ENCODE measurements at regions not wholly inside any gene's neighbourhood (a gene's known extent, or its start where the extent isn't known, plus 50 kb on each side); places are given as distances from the start of the nearest gene placed in this dataset.

- DNase-seq: no peak
- intact Hi-C loops (cut with DNase I, micrococcal nuclease): no loop called here
- no peak for ATAC-seq
These were observed 53.9 kb upstream of the GALNTL6 start for GRCh38 chr4:171759274-171759673.

GRCh38 chr4:171751538-171751937, 61.7 kb upstream of the GALNTL6 start:
- no peak for ATAC-seq
- no peak for DNase-seq
- intact Hi-C loops (cut with DNase I, micrococcal nuclease): no loop called here

DNA sequence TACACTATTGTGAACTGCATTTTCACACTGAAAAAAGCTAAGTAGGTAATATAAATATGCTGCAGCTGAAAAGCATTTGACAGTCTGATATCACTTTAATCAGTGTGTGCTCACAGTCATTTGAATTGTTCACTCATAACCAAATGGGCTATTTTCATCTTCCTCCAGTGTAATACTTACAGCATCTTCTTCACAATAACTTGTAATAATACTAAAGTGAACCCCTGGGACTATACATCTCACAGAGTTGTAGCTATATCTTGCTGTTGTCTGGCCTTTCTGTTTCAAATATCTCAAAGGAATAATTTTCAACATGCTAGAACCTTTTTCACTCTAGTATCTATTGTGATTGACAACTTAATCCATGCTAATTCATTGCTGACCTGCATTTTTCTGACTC, 66.8 kb upstream of the GALNTL6 start:
- intact Hi-C loops (cut with DNase I, micrococcal nuclease): no loop called here
- DNase-seq: no peak
- ATAC-seq: no peak

DNA sequence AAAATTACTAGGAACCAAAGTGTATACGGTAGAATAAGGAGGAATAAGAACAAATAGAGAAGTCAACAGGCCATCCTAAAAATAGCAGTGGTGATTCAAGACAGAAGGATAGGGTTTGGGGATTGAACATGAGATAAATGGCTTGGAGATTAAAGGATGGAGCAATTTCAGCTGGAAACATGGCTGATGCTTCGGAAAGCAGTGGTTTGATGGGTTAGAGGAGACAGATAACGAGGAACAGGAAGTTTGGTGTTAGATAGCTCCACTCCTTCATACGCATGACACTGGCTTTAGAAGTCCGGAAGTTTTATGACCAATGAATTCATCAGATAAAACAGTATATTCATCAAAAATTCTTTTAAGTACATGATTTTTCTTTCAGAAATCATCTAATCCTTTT, 70.8 kb upstream of the GALNTL6 start:
- no peak for ATAC-seq
- intact Hi-C loops (cut with DNase I, micrococcal nuclease): no loop called here

DNA sequence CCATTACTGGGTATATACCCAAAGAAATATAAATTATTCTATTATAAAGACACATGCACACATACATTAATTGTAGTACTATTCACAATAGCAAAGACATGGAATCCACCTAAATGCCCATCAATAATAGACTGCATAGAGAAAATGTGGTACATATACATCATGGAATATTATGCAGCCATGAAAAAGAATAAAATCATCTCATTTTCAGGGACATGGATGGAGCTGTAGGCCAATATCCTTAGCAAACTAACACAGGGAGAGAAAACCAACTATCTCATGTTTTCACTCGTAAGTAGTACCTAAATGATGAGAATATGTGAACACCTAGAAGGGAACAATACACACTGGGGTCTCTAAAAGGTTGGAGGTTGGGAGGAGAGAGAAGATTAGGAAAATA, 86.0 kb upstream of the GALNTL6 start:
- ATAC-seq: no peak
- intact Hi-C loops (cut with DNase I, micrococcal nuclease): no loop called here
- DNase-seq: no peak

More for the DNA sequence above, 70.8 kb upstream of the GALNTL6 start:
- DNase-seq: no peak

- no peak for ATAC-seq
- DNase-seq: no peak
- intact Hi-C loops (cut with DNase I, micrococcal nuclease): no loop called here
These were observed 91.3 kb upstream of the GALNTL6 start for GRCh38 chr4:171721937-171722336.

- intact Hi-C loops (cut with DNase I, micrococcal nuclease): no loop called here
- DNase-seq: no peak
- ATAC-seq: no peak
These were observed 93.5 kb upstream of the GALNTL6 start for GRCh38 chr4:171719691-171720090.

DNA sequence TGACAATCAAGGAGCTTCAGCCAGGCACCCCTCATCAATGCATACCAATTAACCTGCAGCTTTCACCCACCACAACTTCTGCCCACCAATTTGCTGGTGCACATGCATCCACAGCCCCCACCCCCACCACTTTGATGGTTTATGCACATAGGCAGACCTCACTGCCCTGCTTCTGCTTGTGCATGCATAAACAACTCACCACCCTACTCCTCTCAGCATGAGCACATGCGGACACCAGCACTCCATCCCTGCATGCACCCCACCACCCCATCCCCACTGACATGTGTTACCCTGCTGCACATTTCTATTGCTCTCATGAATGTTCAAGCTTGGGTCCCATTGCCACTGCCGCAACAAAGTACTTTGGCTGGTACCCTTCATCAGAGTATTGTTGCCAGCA, 94.5 kb upstream of the GALNTL6 start:
- intact Hi-C loops (cut with DNase I, micrococcal nuclease): no loop called here
- no peak for ATAC-seq
- no peak for DNase-seq

DNA sequence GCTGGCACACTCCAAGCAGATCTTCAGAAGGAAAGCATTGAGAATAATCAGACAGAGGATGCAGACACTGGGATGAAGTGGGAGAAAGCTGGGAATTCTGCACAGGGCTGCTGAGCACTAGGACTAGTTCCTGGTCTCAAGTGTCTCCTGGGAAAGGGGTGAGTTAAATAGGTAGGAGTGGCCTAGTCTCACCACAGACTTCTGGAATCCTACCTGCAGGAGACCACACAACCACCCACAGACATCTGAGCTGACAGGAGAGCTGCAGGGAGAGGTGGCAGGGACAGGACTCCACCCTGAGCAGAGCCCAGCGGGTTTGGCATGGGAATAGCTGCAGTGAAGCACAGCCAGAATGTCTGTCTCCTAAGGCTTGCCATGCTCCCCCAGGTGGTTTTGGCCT, 95.1 kb upstream of the GALNTL6 start:
- ATAC-seq (no peak), DNase-seq (no peak)
- intact Hi-C loops (cut with DNase I, micrococcal nuclease): no loop called here

DNA sequence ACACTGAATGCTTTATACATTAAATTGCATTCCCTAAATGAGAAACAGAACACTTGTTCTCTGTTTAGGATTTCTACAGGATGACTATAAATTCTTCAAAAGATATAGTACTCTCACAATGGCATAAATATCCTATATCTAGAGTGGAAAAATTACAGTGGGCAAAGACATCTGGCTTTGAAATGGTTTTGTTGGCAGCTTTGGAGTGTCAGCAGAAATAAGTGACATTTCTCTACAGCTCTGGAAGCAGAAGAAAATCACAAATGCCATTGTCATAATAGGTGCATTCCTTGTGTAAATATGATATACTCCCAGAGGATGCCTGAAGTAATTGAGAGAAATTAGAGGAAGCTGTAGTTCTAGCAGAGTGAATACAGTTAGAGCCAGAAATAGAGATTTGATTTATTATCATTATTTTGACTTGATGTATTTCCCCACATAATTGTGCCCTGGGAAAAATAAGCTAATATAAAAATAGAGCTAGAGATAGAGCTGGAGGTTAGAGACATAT, 95.9 kb upstream of the GALNTL6 start:
- ATAC-seq: no peak
- DNase-seq: no peak
- intact Hi-C loops (cut with DNase I, micrococcal nuclease): no loop called here

DNA sequence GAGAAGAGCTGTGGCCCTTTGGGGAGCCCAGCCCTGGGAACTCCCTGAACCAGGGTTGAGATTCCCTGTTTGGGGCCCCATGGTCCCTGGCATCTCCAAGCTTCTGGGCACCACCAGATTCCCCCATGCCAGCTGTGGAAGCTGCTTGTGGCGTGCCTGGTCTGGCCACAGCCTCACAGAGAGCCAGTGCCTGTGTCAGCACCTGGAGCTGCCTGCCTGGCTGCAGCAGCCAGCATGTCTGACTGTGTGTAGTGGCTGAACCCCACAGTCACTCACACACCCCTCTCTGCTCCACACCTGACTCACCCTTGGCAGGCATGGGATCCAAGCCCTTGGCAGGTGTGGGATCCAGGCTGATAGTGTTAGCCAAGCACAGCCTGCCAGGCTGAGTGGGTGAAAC, 97.2 kb upstream of the GALNTL6 start:
- intact Hi-C loops (cut with DNase I, micrococcal nuclease): no loop called here
- ATAC-seq (no peak), DNase-seq (no peak)

DNA sequence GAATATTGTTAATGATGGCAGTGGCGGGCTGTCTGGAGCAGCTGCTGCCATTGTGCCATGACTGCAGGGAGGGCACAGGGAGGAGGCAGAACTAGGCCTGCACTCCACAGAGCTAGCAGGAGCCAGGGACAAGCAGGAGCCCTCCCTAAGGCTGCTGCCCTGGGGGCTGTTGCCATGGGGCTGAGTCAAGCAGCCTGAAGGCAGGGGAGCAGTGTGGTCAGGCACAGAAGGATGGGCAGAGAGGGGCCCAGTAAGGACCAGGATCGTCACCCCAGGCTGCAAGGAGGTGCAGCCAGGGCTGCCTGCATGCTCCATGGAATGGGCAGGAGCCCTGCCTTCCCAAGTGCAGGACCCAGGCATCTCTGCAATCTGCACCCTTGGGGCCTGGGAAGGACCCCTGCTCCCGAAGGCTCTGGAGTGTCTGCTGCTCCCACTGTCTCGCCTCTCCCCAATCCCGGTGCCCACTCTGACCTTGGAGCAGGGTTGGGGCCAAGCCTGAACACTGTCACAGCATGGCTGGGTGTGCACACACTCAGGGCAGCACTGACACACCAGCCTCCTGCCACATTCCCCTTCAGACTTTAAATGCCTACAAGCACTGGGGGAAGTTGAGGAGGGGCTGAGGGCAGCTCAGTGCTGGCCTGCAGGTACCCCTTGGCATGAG, 98.3 kb upstream of the GALNTL6 start:
- ATAC-seq: no peak
- no peak for DNase-seq
- intact Hi-C loops (cut with DNase I, micrococcal nuclease): no loop called here

DNA sequence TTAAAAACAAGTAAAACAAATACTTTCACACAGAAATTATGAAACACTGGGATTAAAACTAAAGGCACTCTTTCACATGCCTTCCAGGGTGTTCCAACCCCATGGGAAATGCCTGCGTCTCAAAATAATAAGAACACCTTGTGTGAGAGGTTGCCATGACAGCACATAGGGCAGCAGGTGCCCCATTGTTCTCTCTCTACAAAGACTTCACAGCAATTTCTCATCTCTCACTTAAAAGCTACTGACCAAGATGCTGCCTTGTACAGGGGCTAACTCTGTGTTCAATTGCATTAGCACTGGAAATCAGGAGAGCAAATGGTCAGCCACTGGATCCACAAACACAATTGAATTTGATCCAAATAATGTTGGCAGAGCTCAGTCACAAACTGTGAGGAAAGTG, 102.5 kb upstream of the GALNTL6 start:
- no peak for DNase-seq
- intact Hi-C loops (cut with DNase I, micrococcal nuclease): no loop called here

GRCh38 chr4:171676555-171677215, 136.5 kb upstream of the GALNTL6 start:
- no peak for DNase-seq
- intact Hi-C loops (cut with DNase I, micrococcal nuclease): no loop called here
- no peak for ATAC-seq

More for the DNA sequence above, 102.5 kb upstream of the GALNTL6 start:
- ATAC-seq: no peak

- intact Hi-C loops (cut with DNase I, micrococcal nuclease): no loop called here
- DNase-seq (no peak), ATAC-seq (no peak)
These were observed 138.4 kb upstream of the GALNTL6 start for GRCh38 chr4:171674781-171675180.

DNA sequence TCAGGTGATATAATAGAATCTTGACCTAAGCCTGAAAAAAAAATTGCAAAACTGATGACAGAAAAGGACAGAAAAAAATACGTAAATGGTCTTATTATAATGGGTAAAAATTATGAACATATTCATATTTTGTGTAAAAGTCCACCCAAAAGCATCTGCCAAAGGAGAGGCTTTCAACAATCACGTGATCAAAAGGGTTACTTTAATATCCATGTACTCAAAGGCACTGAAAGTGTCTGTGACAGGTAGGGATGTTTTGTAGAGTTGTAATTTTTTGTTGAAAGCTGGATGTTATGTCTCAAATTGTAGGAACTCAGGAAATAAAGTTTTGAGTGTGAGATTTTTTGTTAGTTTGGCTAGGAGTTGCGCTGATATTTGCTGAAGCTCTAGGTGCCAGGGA, 144.8 kb upstream of the GALNTL6 start:
- intact Hi-C loops (cut with DNase I, micrococcal nuclease): no loop called here
- ATAC-seq (no peak), DNase-seq (no peak)

- intact Hi-C loops (cut with DNase I, micrococcal nuclease): no loop called here
- ATAC-seq: no peak
These were observed 145.3 kb upstream of the GALNTL6 start for GRCh38 chr4:171667906-171668305.

DNA sequence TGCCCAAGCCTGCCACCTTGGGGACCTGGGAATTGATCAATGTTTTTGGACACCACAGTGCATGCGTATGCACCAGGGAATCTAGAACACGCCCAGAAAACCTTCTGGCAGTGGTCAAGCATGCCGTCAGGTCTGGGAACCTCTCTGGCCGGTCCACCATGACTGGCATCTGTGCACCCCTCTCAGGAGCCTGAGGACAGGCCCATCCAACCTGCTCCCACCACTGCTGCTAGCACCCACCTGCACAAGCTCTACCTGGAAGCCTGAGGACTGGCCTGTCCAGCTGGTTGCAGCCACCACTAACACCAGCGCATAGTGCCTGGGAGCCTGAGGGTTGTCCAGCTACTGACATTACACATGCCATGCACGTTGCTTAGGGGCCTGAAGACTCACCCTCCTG, 162.1 kb upstream of the GALNTL6 start:
- DNase-seq (no peak), ATAC-seq (no peak)
- intact Hi-C loops (cut with DNase I, micrococcal nuclease): no loop called here

More at GRCh38 chr4:171667906-171668305, 145.3 kb upstream of the GALNTL6 start:
- no peak for DNase-seq

DNA sequence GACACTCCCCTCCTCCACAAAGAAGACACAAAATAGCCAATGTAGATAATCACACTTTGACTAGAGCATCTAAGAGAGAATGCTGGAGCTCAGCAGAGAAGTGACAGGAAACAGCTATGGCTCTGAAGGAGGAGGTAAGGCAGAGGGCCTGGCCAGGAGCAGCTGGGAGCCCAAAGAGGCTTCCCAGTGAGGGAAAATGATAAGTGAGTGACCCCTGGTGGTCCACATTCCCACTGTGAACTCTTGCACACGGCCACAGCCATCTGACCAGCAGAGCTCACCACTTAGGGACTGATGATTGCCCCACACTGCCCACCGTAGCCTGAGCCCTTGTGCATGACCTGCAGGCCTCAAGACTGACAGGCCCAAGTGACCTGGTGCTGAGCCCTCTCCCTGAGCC, 162.7 kb upstream of the GALNTL6 start:
- intact Hi-C loops (cut with DNase I, micrococcal nuclease): no loop called here
- DNase-seq (no peak), ATAC-seq (no peak)

- ATAC-seq (no peak), DNase-seq (no peak)
- intact Hi-C loops (cut with DNase I, micrococcal nuclease): no loop called here
These were observed 164.3 kb upstream of the GALNTL6 start for GRCh38 chr4:171648926-171649325.

GRCh38 chr4:171646984-171647383, 166.2 kb upstream of the GALNTL6 start:
- no peak for DNase-seq
- ATAC-seq: no peak
- intact Hi-C loops (cut with DNase I, micrococcal nuclease): no loop called here
